Karpas-422 (cell line): ENCODE measurements at regions not wholly inside any gene's neighbourhood (a gene's known extent, or its start where the extent isn't known, plus 50 kb on each side); places are given as distances from the start of the nearest gene placed in this dataset.

Experiments used
- DNase-seq: peaks from one replicate; pipeline ENCODE4 v3.0.0-alpha.2; 2015
- H2AFZ ChIP-seq: fragments of 200-600 bp; sonication (generic); 2 replicates; pipeline ENCODE4 v1.6.1; 2014; ENCODE audit warnings: antibody characterized with exemption, low read length, mixed read lengths
- H3K27ac ChIP-seq: fragments of 200-600 bp; sonication (generic); 2 replicates; pipeline ENCODE4 v1.5.1; 2014; ENCODE audit warnings: mild to moderate bottlenecking, low read length, moderate library complexity
- H3K27me3 ChIP-seq: fragments of 200-600 bp; sonication (generic); 2 replicates; pipeline ENCODE4 v1.6.1; 2014; ENCODE audit warnings: low read length, mixed read lengths
- H3K36me3 ChIP-seq: fragments of 200-600 bp; sonication (generic); 2 replicates; pipeline ENCODE4 v1.6.1; 2014; ENCODE audit warnings: low read length, mixed read lengths; ENCODE audit not compliant: insufficient read depth
- H3K4me1 ChIP-seq: fragments of 200-600 bp; sonication (generic); 2 replicates; pipeline ENCODE4 v1.6.1; 2014; ENCODE audit warnings: mild to moderate bottlenecking, low read length, mixed read lengths
- H3K4me2 ChIP-seq: fragments of 200-600 bp; sonication (generic); 2 replicates; pipeline ENCODE4 v1.6.1; 2014; ENCODE audit warnings: low read length, low read depth, mild to moderate bottlenecking; ENCODE audit not compliant: poor library complexity, severe bottlenecking
- H3K4me3 ChIP-seq: fragments of 200-600 bp; sonication (generic); 2 replicates; pipeline ENCODE4 v1.5.1; 2014; ENCODE audit warnings: mild to moderate bottlenecking, antibody characterized with exemption, low read length, mixed read lengths
- H3K79me2 ChIP-seq: fragments of 200-600 bp; sonication (generic); 2 replicates; pipeline ENCODE4 v1.6.1; 2014; ENCODE audit warnings: mild to moderate bottlenecking, low read length, mixed read lengths
- H3K9ac ChIP-seq: fragments of 200-600 bp; sonication (generic); 2 replicates; pipeline ENCODE4 v1.6.0; 2014; ENCODE audit warnings: low read length
- H3K9me2 ChIP-seq: fragments of 200-600 bp; sonication (generic), shearing (Covaris generic); replicated peaks from 2 replicates; pipeline ENCODE4 v1.6.0; 2014; ENCODE audit warnings: mild to moderate bottlenecking, low read length, moderate library complexity; ENCODE audit not compliant: insufficient read depth
- H3K9me3 ChIP-seq: fragments of 300-700, 200-600 bp; sonication (generic); 2 replicates; pipeline ENCODE4 v1.6.1; 2014; ENCODE audit warnings: low read length, mixed read lengths
- H4K20me1 ChIP-seq: fragments of 200-600 bp; sonication (generic); 2 replicates; pipeline ENCODE4 v1.6.1; 2014; ENCODE audit warnings: mild to moderate bottlenecking, antibody characterized with exemption, low read length, low read depth; ENCODE audit not compliant: insufficient read depth

- H3K9me2 ChIP-seq: no peaks in the 10 kb centered on the region
Observed at GRCh38 chr17:53525590-53525989, 297.1 kb upstream of the KIF2B start.

GRCh38 chr17:53516636-53517035 lies 306.1 kb upstream of the KIF2B start:
- Histone ChIP-seq H4K20me1 (no peaks in the 10 kb centered on the region), H3K36me3 (no peaks in the 10 kb centered on the region), H3K79me2 (no peaks in the 10 kb centered on the region), H3K9ac (no peak overlapping the region), H3K4me1 (no peaks in the 10 kb centered on the region), H3K27ac (no peak overlapping the region), H3K27me3 (no peaks in the 10 kb centered on the region), H2AFZ (no peak overlapping the region), H3K4me3 (no peak overlapping the region), H3K9me3 (peaks cover 17% of the 10 kb centered on the region), H3K9me2 (no peaks in the 10 kb centered on the region), H3K4me2 (no peak overlapping the region)
- no peak for DNase-seq

More at GRCh38 chr17:53525590-53525989, 297.1 kb upstream of the KIF2B start:
- Histone ChIP-seq H3K4me3 (no peak overlapping the region), H4K20me1 (no peaks in the 10 kb centered on the region), H3K27me3 (no peaks in the 10 kb centered on the region), H3K9ac (no peak overlapping the region), H3K9me3 (peaks cover 44% of the 10 kb centered on the region), H3K27ac (no peak overlapping the region), H3K79me2 (no peaks in the 10 kb centered on the region), H3K36me3 (no peaks in the 10 kb centered on the region), H3K4me1 (no peaks in the 10 kb centered on the region), H3K4me2 (no peak overlapping the region), H2AFZ (no peak overlapping the region)
- no peak for DNase-seq

GRCh38 chr17:53499277-53499676 lies 323.4 kb upstream of the KIF2B start:
- no peaks in the 10 kb centered on the region; the same call in 1 of the 2 replicates for H3K9me2 ChIP-seq

GRCh38 chr17:53496356-53496755 lies 326.4 kb upstream of the KIF2B start:
- DNase-seq: no peak
- H3K27ac ChIP-seq: no peak overlapping the region
- no peak overlapping the region for H3K9ac ChIP-seq
- no peak overlapping the region for H2AFZ ChIP-seq
- H4K20me1 ChIP-seq: no peaks in the 10 kb centered on the region
- H3K4me1 ChIP-seq: no peaks in the 10 kb centered on the region
- peaks cover 37% of the 10 kb centered on the region for H3K9me3 ChIP-seq
- H3K79me2 ChIP-seq: no peaks in the 10 kb centered on the region
- no peaks in the 10 kb centered on the region for H3K9me2 ChIP-seq
- no peak overlapping the region for H3K4me3 ChIP-seq
- no peaks in the 10 kb centered on the region for H3K36me3 ChIP-seq
- no peak overlapping the region for H3K4me2 ChIP-seq
- H3K27me3 ChIP-seq: no peaks in the 10 kb centered on the region

More at GRCh38 chr17:53499277-53499676, 323.4 kb upstream of the KIF2B start:
- Histone ChIP-seq H3K4me1 (no peaks in the 10 kb centered on the region), H3K4me3 (no peak overlapping the region), H4K20me1 (no peaks in the 10 kb centered on the region), H3K4me2 (no peak overlapping the region), H3K27me3 (no peaks in the 10 kb centered on the region), H3K79me2 (no peaks in the 10 kb centered on the region), H3K36me3 (no peaks in the 10 kb centered on the region), H3K9ac (no peak overlapping the region), H3K9me3 (peaks cover 25% of the 10 kb centered on the region), H2AFZ (no peak overlapping the region), H3K27ac (no peak overlapping the region)
- DNase-seq: no peak

GRCh38 chr17:53492532-53492931 lies 330.2 kb upstream of the KIF2B start:
- Histone ChIP-seq H3K27ac (no peak overlapping the region), H3K9me3 (peaks cover 50% of the 10 kb centered on the region), H3K27me3 (no peaks in the 10 kb centered on the region), H3K4me2 (no peak overlapping the region), H3K36me3 (no peaks in the 10 kb centered on the region), H3K79me2 (no peaks in the 10 kb centered on the region), H3K4me3 (no peak overlapping the region), H3K9me2 (no peaks in the 10 kb centered on the region), H3K4me1 (no peaks in the 10 kb centered on the region), H3K9ac (no peak overlapping the region), H2AFZ (no peak overlapping the region), H4K20me1 (no peaks in the 10 kb centered on the region)
- DNase-seq: no peak

- no peak overlapping the region for H3K9ac ChIP-seq
- H2AFZ ChIP-seq: no peak overlapping the region
- H3K9me2 ChIP-seq: no peaks in the 10 kb centered on the region
- DNase-seq: no peak
- no peak overlapping the region for H3K27ac ChIP-seq
- H3K4me1 ChIP-seq: no peaks in the 10 kb centered on the region
- no peaks in the 10 kb centered on the region for H3K79me2 ChIP-seq
- no peak overlapping the region for H3K4me3 ChIP-seq
- H4K20me1 ChIP-seq: no peaks in the 10 kb centered on the region
- H3K36me3 ChIP-seq: no peaks in the 10 kb centered on the region
- peaks cover 48% of the 10 kb centered on the region for H3K9me3 ChIP-seq
- no peak overlapping the region for H3K4me2 ChIP-seq
- H3K27me3 ChIP-seq: no peaks in the 10 kb centered on the region
Observed at GRCh38 chr17:53490447-53490968, 332.2 kb upstream of the KIF2B start.

GRCh38 chr17:53483704-53484103 lies 339.0 kb upstream of the KIF2B start:
- H3K9me3 ChIP-seq: peaks cover 15% of the 10 kb centered on the region
- DNase-seq: no peak
- H3K4me1 ChIP-seq: no peaks in the 10 kb centered on the region
- H4K20me1 ChIP-seq: no peaks in the 10 kb centered on the region
- H3K79me2 ChIP-seq: no peaks in the 10 kb centered on the region
- no peaks in the 10 kb centered on the region for H3K9me2 ChIP-seq
- no peak overlapping the region for H3K27ac ChIP-seq
- no peak overlapping the region for H3K4me3 ChIP-seq
- H2AFZ ChIP-seq: no peak overlapping the region
- no peak overlapping the region for H3K9ac ChIP-seq
- H3K36me3 ChIP-seq: no peaks in the 10 kb centered on the region
- no peak overlapping the region for H3K4me2 ChIP-seq
- H3K27me3 ChIP-seq: no peaks in the 10 kb centered on the region

GRCh38 chr17:53475002-53475401 lies 347.7 kb upstream of the KIF2B start:
- H3K27ac ChIP-seq: no peak overlapping the region
- H3K9me2 ChIP-seq: no peaks in the 10 kb centered on the region
- no peaks in the 10 kb centered on the region for H4K20me1 ChIP-seq
- no peaks in the 10 kb centered on the region for H3K4me1 ChIP-seq
- DNase-seq: no peak
- H3K36me3 ChIP-seq: no peaks in the 10 kb centered on the region
- no peak overlapping the region for H2AFZ ChIP-seq
- H3K9me3 ChIP-seq: peaks cover 19% of the 10 kb centered on the region
- no peaks in the 10 kb centered on the region for H3K79me2 ChIP-seq
- H3K4me2 ChIP-seq: no peak overlapping the region
- H3K27me3 ChIP-seq: no peaks in the 10 kb centered on the region
- no peak overlapping the region for H3K9ac ChIP-seq
- no peak overlapping the region for H3K4me3 ChIP-seq

GRCh38 chr17:53472586-53472985 lies 350.1 kb upstream of the KIF2B start:
- Histone ChIP-seq H3K79me2 (no peaks in the 10 kb centered on the region), H3K36me3 (no peaks in the 10 kb centered on the region), H3K9me2 (no peaks in the 10 kb centered on the region), H3K9me3 (peaks cover 24% of the 10 kb centered on the region), H3K27ac (no peak overlapping the region), H3K4me3 (no peak overlapping the region), H3K9ac (no peak overlapping the region), H4K20me1 (no peaks in the 10 kb centered on the region), H3K4me1 (no peaks in the 10 kb centered on the region), H2AFZ (no peak overlapping the region), H3K27me3 (no peaks in the 10 kb centered on the region), H3K4me2 (no peak overlapping the region)
- DNase-seq: no peak
